Hippocampal formation (tissue), 2 donors: ENCODE measurements at regions not wholly inside any gene's neighbourhood (a gene's known extent, or its start where the extent isn't known, plus 50 kb on each side); places are given as distances from the start of the nearest gene placed in this dataset.

Source experiments
- DNase-seq, 2 donors: peaks; one replicate each; lab custom pipeline; 2025; lab: John Stamatoyannopoulos, UW

- no peak for DNase-seq
Observed at GRCh38 chr15:69892351-69892750, 205.4 kb downstream of the TLE3 start.

GRCh38 chr15:69893086-69893485, 204.6 kb downstream of the TLE3 start:
- DNase-seq: no peak

GRCh38 chr15:69893863-69894262, 203.9 kb downstream of the TLE3 start:
- peak; percentile 71 to 76 for DNase-seq

- DNase-seq: no peak
Observed at GRCh38 chr15:69895202-69895601, 202.5 kb downstream of the TLE3 start.

GRCh38 chr15:69896606-69897005, 201.1 kb downstream of the TLE3 start:
- no peak for DNase-seq

- DNase-seq: no peak
Observed at GRCh38 chr15:69897061-69897460, 200.7 kb downstream of the TLE3 start.

GRCh38 chr15:69897471-69898237, 200.1 kb downstream of the TLE3 start:
- DNase-seq: no peak

- DNase-seq: no peak
Observed at GRCh38 chr15:69898243-69898642, 199.5 kb downstream of the TLE3 start.

GRCh38 chr15:69902414-69903062, 195.2 kb downstream of the TLE3 start:
- DNase-seq: no peak

- DNase-seq: no peak
Observed at GRCh38 chr15:69903470-69904469, 193.9 kb downstream of the TLE3 start.

GRCh38 chr15:69906256-69907185, 191.2 kb downstream of the TLE3 start:
- no peak for DNase-seq

GRCh38 chr15:69908060-69908459, 189.7 kb downstream of the TLE3 start:
- DNase-seq: no peak

GRCh38 chr15:69908590-69909420, 188.9 kb downstream of the TLE3 start:
- no peak for DNase-seq

GRCh38 chr15:69909719-69910444, 187.8 kb downstream of the TLE3 start:
- no peak for DNase-seq

GRCh38 chr15:69910514-69910913, 187.2 kb downstream of the TLE3 start:
- no peak for DNase-seq

GRCh38 chr15:69912116-69912515, 185.6 kb downstream of the TLE3 start:
- DNase-seq: no peak

GRCh38 chr15:69914040-69914439, 183.7 kb downstream of the TLE3 start:
- no peak for DNase-seq

GRCh38 chr15:69914960-69915359, 182.8 kb downstream of the TLE3 start:
- DNase-seq: no peak

- no peak for DNase-seq
Observed at GRCh38 chr15:69916169-69916785, 181.4 kb downstream of the TLE3 start.
